Spinal cord (tissue), 9 donors: ENCODE measurements at regions not wholly inside any gene's neighbourhood (a gene's known extent, or its start where the extent isn't known, plus 50 kb on each side); places are given as distances from the start of the nearest gene placed in this dataset.

Source experiments
- DNase-seq, 6 donors: peaks; one replicate each; pipeline versions ENCODE4 v3.0.0 to v3.0.0-alpha.2; 2013 to 2015; ENCODE audit warnings: low spot score in 6 of 6, low read depth in 4 of 6
- H3K27ac ChIP-seq: one replicate; pipeline ENCODE4 v1.5.1; 2013; ENCODE audit warnings: low read depth, low read length, control low read depth
- H3K27me3 ChIP-seq: one replicate; pipeline ENCODE4 v1.6.1; 2013; ENCODE audit warnings: low read length; ENCODE audit not compliant: control insufficient read depth, insufficient read depth
- H3K36me3 ChIP-seq: one replicate; pipeline ENCODE4 v1.6.1; 2013; ENCODE audit warnings: low read length; ENCODE audit not compliant: control insufficient read depth, insufficient read depth
- H3K4me1 ChIP-seq: one replicate; pipeline ENCODE4 v1.6.1; 2013; ENCODE audit warnings: low read length; ENCODE audit not compliant: control insufficient read depth, insufficient read depth
- H3K4me3 ChIP-seq: one replicate; pipeline ENCODE4 v1.5.1; 2013; ENCODE audit warnings: low read depth, low read length, control low read depth
- H3K9me3 ChIP-seq: one replicate; pipeline ENCODE4 v1.6.1; 2013; ENCODE audit warnings: low read length; ENCODE audit not compliant: control insufficient read depth, insufficient read depth
- WGBS: methylation state at CpG from one replicate; pipeline ENCODE4 v1.1.5; 2013; ENCODE audit warnings: missing lambda C conversion rate; ENCODE audit not compliant: insufficient coverage; 5-methylcytosine and 5-hydroxymethylcytosine counted together
- donor health status: healthy.

DNA sequence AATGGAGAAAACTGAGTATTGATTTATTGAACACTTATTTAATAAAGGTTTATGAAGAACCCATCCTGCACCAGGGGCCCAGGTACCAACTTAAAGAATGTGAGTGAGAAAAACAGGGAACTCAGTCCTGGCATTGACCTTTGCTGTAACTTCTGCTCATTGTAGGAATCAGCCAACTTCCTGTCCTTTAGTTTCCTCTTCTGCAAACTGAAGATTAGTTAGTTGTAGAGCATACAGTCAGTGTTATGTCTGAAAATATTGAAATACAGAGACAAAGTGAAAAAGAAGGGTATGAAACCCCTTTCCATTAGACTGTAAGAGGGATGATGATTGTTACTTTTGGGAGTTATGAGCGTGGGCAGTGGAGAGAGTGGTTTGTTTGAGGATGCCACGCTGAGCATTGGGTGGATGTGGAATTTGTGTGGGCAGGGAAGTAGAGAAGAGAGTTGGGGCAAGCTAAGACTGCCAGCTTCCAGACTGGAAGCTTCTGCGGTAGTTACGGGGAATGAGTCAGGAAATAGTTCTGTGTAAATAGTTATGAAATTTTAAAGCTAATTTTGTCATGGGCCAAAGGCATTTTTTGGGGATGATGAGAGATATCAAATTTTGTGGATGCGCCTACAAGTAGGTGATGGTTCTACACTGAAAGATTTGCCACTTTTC is 89.2 kb downstream of the GPR88 start:
- H3K27ac ChIP-seq, result no peak overlapping the region
- no peak overlapping the region for H3K4me3 ChIP-seq
- no peaks in the 10 kb centered on the region for H3K9me3 ChIP-seq
- no peak for DNase-seq
- 80% methylated on average over 2 of the region's 5 CpGs for WGBS
- no peaks in the 10 kb centered on the region for H3K27me3 ChIP-seq
- no peaks in the 10 kb centered on the region for H3K36me3 ChIP-seq
- H3K4me1 ChIP-seq, result no peaks in the 10 kb centered on the region

DNA sequence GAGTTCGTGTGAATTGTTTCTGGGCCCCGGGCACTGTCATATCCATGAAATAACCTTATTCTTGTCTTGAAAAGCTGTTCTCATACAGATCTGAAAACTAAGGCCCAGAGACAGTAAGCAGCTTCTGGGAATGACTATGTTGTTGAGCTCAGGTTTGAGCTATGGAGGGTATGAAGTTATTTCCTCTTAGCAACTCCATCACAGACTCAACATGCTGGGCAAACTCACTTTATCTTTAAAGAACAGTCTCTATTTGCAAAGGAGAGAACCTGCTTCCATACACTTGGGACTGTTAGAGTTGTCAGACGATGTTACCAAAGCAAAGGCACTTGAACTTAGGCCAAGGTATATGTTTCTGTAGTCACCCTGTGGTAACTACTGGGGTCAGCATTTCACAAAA is 90.0 kb downstream of the GPR88 start:
- no peaks in the 10 kb centered on the region for H3K36me3 ChIP-seq
- H3K4me3 ChIP-seq, result no peak overlapping the region
- WGBS, result no CpG with 5 or more reads among the region's 3 CpGs
- H3K27me3 ChIP-seq, result no peaks in the 10 kb centered on the region
- H3K27ac ChIP-seq, result no peak overlapping the region
- DNase-seq, result no peak
- H3K4me1 ChIP-seq, result no peaks in the 10 kb centered on the region
- H3K9me3 ChIP-seq, result no peaks in the 10 kb centered on the region

DNA sequence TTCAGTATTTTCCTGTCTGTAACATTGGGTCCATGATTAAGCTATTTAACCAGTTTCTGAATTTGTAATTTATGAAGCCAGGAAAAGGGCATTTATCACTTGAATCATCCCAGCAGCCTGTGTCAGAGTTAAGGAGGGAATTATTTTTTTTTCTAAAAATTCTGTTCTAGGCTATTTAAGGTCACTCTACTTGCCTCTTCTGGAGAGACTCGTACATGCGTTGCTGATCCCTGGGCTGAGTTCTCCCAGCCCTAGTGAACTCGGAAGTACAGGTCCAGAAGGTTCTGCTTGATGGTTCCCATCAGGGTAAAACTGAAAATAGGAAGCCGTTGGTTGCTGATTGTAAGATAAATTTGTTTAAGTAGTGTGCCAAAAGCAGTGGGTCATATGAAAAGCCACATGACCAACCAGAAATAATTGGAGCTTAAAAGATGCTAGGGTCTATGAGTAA is 90.7 kb downstream of the GPR88 start:
- no peaks in the 10 kb centered on the region for H3K27me3 ChIP-seq
- H3K4me3 ChIP-seq, result no peak overlapping the region
- no peak overlapping the region for H3K27ac ChIP-seq
- no peaks in the 10 kb centered on the region for H3K36me3 ChIP-seq
- H3K9me3 ChIP-seq, result no peaks in the 10 kb centered on the region
- WGBS, result 93% methylated on average over 3 of the region's 4 CpGs
- H3K4me1 ChIP-seq, result no peaks in the 10 kb centered on the region
- no peak for DNase-seq

DNA sequence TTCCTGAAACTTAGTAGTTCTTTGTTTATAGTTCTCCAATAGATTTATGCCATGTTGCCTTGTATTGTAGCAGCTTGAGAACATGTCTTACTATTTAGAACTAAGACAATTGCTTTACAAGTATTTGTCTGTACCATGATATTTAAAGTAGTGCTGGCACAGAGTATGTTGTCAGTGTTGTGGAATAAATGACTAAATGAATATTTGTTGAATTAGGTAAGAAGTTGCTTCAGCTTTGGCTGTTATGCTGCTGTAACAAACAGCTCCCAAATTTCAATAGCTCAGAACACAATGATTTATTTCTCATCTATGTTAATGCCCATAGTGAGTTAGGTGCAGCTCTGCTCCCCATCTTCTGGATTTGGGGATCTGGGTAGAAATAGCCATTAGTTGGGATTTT is 90.2 kb upstream of the VCAM1 start:
- no peak for DNase-seq
- Histone ChIP-seq H3K27ac (no peak overlapping the region), H3K36me3 (no peaks in the 10 kb centered on the region), H3K27me3 (no peaks in the 10 kb centered on the region), H3K4me1 (no peaks in the 10 kb centered on the region), H3K9me3 (no peaks in the 10 kb centered on the region), H3K4me3 (no peak overlapping the region)

DNA sequence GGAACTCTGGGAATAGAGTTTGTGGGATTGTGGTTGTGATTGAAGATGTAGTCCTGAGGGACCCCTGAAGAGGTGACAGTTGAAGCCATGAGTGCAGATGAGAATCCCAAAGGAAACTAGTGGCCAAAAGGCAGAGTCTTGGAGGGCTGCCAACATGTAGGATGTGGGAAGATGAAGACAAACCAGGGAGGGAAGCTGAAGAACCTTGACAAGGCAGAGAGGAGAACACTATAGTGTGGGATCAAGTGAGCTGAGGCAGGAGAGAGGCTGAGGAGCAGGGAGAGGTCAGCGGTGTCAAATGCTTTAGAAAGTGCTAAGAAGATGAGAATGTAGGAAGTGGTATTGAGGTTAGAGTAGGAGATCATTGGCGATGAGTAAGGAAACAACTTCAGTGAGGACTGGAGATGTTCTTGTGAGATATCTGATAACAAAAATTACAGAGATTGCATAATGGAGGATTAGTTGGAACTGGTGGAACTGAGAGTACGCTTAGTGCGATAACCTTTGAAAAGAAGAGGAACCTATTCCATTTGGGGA is 88.5 kb upstream of the VCAM1 start:
- H3K9me3 ChIP-seq, result no peaks in the 10 kb centered on the region
- WGBS, result 96% methylated on average over 4 of the region's 4 CpGs
- no peaks in the 10 kb centered on the region for H3K36me3 ChIP-seq
- no peak overlapping the region for H3K4me3 ChIP-seq
- H3K27me3 ChIP-seq, result no peaks in the 10 kb centered on the region
- no peaks in the 10 kb centered on the region for H3K4me1 ChIP-seq
- no peak for DNase-seq
- H3K27ac ChIP-seq, result no peak overlapping the region

DNA sequence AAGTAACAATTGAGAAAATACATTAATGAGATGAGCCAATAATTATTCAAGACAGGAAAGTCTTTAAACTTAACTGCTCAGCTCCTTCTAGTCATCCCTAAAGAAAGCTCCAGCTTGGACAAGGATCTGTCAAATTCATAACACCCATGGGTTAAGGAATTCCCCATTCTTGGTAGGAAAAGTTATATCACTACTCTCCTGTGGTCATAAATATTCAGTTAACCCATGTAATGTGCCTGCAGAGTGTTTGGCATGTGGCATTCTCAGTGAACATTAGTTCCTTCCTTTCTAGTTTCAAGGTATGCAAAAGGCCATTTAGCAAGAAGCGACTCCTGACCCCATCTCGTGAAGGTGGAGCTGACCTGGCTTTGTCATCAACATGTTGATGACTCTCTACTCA is 76.7 kb upstream of the VCAM1 start:
- no peaks in the 10 kb centered on the region for H3K27me3 ChIP-seq
- no peak overlapping the region for H3K4me3 ChIP-seq
- H3K27ac ChIP-seq, result no peak overlapping the region
- DNase-seq, result no peak
- no peaks in the 10 kb centered on the region for H3K9me3 ChIP-seq
- no peaks in the 10 kb centered on the region for H3K4me1 ChIP-seq
- no peaks in the 10 kb centered on the region for H3K36me3 ChIP-seq
- WGBS, result no CpG with 5 or more reads among the region's 2 CpGs

DNA sequence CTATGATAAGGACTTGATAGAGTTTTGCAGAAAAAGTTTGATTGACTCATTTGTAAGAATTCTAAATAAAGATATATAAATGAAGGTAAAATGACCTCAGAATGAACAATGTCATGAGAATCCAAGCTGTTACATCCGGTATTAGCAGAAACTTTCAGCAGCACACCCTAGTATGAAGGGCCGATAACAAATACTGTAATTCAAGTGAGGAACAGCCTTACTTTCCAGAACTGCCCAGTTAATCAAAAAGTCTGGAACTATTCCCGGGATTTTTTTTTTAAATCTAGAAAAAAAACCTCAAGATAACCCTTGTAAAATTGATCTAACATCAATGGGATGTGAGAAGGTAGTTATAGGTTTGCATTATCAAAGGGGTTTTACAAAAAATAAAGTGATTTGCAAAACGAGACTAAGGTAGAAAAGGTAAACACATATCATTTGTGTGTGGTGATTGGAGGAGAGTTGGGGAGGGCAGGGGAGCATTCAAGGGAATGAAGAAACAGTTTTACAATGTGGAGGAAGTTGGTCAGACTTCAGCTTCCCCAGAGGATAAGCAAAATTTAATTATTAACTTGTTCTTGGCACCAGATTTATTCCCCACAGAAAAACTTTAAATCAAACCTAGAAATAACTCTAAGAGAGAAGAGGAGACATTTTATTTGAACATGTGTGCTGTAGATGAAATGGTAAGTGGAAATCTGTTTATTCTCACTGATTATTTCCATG is 75.9 kb upstream of the VCAM1 start:
- no peaks in the 10 kb centered on the region for H3K9me3 ChIP-seq
- no peaks in the 10 kb centered on the region for H3K4me1 ChIP-seq
- H3K27ac ChIP-seq, result no peak overlapping the region
- no peaks in the 10 kb centered on the region for H3K36me3 ChIP-seq
- no peaks in the 10 kb centered on the region for H3K27me3 ChIP-seq
- no peak overlapping the region for H3K4me3 ChIP-seq
- no peak for DNase-seq
- WGBS, result 89% methylated on average over 1 of the region's 4 CpGs

DNA sequence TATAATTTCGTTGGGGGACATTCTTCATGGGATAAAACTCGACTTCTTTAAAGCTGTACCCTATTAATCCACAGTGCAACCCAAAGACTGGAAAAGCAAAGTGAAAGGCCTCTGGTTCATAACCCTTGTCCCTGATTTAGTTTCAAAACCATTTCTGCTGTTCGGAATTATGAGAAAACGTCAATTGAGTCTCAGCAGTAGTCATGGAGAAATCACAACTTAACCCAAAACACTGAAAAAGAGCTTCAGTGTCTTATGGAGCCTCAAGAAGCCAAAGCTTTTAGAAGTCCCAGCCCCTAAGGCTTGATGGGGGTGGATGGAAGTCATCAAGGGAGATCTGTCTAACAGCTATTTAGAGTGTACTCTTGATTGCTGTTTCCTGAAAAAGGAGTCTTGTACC is 73.5 kb upstream of the VCAM1 start:
- no peaks in the 10 kb centered on the region for H3K4me1 ChIP-seq
- no peak for DNase-seq
- H3K4me3 ChIP-seq, result no peak overlapping the region
- no peaks in the 10 kb centered on the region for H3K27me3 ChIP-seq
- no peak overlapping the region for H3K27ac ChIP-seq
- no CpG with 5 or more reads among the region's 4 CpGs for WGBS
- no peaks in the 10 kb centered on the region for H3K36me3 ChIP-seq
- no peaks in the 10 kb centered on the region for H3K9me3 ChIP-seq

DNA sequence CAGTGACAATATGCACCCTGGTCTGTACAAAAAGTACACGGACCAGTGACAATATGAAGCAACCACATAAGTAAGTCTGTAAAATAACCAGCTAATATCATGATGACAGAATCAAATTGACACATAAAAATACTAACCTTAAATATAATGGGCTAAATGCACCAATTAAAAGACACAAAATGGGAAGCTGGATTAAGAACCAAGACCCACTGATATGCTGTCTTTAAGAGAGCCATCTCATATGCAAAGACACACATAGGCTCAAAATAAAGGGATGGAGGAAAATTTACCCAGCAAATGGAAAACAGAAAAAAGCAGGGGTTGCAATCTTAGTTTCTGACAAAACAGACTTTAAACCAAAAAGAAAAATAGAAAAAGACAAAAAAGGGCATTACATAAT is 70.4 kb upstream of the VCAM1 start:
- 100% methylated on average over 1 of the region's 1 CpG for WGBS
- no peak overlapping the region for H3K27ac ChIP-seq
- H3K4me3 ChIP-seq, result no peak overlapping the region
- no peaks in the 10 kb centered on the region for H3K36me3 ChIP-seq
- no peak for DNase-seq
- no peaks in the 10 kb centered on the region for H3K9me3 ChIP-seq
- H3K27me3 ChIP-seq, result no peaks in the 10 kb centered on the region
- no peaks in the 10 kb centered on the region for H3K4me1 ChIP-seq
